SU-DHL-6 (cell line): ENCODE measurements at regions not wholly inside any gene's neighbourhood (a gene's known extent, or its start where the extent isn't known, plus 50 kb on each side); places are given as distances from the start of the nearest gene placed in this dataset.

ENCODE experiments used
- H2AFZ ChIP-seq: fragments of 200-600 bp; sonication (generic); 2 replicates; pipeline ENCODE4 v1.6.1; 2014; ENCODE audit warnings: low read depth, mild to moderate bottlenecking, moderate library complexity, mixed read lengths, antibody characterized with exemption, low read length; ENCODE audit not compliant: severe bottlenecking
- H3F3A ChIP-seq: fragments of 200-600 bp; shearing (Covaris generic); 2 replicates; pipeline ENCODE4 v1.6.0; 2016; ENCODE audit warnings: antibody characterized with exemption, mild to moderate bottlenecking; ENCODE audit not compliant: insufficient read depth
- H3K27ac ChIP-seq: fragments of 200-600 bp; sonication (generic); 2 replicates; pipeline ENCODE4 v1.5.1; 2016; ENCODE audit warnings: low read depth, mild to moderate bottlenecking, low read length, moderate library complexity, mixed read lengths
- H3K27me3 ChIP-seq: fragments of 200-600 bp; sonication (generic), shearing (Covaris generic); 2 replicates; pipeline ENCODE4 v1.6.0; 2014; ENCODE audit warnings: mild to moderate bottlenecking, low read length
- H3K36me3 ChIP-seq: fragments of 200-600 bp; sonication (generic); 2 replicates; pipeline ENCODE4 v1.6.1; 2014; ENCODE audit warnings: mild to moderate bottlenecking, low read length, mixed read lengths
- H3K4me2 ChIP-seq: fragments of 300-600, 200-600 bp; shearing (Covaris generic), sonication (generic); 2 replicates; pipeline ENCODE4 v1.6.0; 2014; ENCODE audit warnings: low read length, low read depth, mild to moderate bottlenecking; ENCODE audit not compliant: poor library complexity, severe bottlenecking
- H3K4me3 ChIP-seq: fragments of 200-600 bp; sonication (generic); 2 replicates; pipeline ENCODE4 v1.5.1; 2014; ENCODE audit warnings: antibody characterized with exemption, low read length, mild to moderate bottlenecking, mixed read lengths; ENCODE audit not compliant: insufficient read depth, poor library complexity, severe bottlenecking
- H3K79me2 ChIP-seq: fragments of 200-600 bp; sonication (generic); 2 replicates; pipeline ENCODE4 v1.6.1; 2014; ENCODE audit warnings: mild to moderate bottlenecking, low read length, moderate library complexity; ENCODE audit not compliant: insufficient read depth
- H3K9ac ChIP-seq: fragments of 200-600 bp; sonication (generic); 2 replicates; pipeline ENCODE4 v1.7.0; 2014; ENCODE audit warnings: mild to moderate bottlenecking, low read length
- H3K9me2 ChIP-seq: fragments of 200-600 bp; sonication (generic); replicated peaks from 2 replicates; pipeline ENCODE4 v1.6.1; 2014; ENCODE audit warnings: low read length; ENCODE audit not compliant: insufficient read depth
- H3K9me3 ChIP-seq: fragments of 200-600 bp; sonication (generic); 2 replicates; pipeline ENCODE4 v1.6.1; 2014; ENCODE audit warnings: low read length, mixed read lengths; ENCODE audit not compliant: insufficient read depth
- H4K20me1 ChIP-seq: fragments of 200-600 bp; sonication (generic); 2 replicates; pipeline ENCODE4 v1.6.1; 2014; ENCODE audit warnings: low read depth, mild to moderate bottlenecking, antibody characterized with exemption, low read length, moderate library complexity, mixed read lengths
- EZH2phosphoT487 ChIP-seq: fragments of 200-600 bp; sonication (generic), shearing (Covaris generic); conservative IDR thresholded peaks from 2 replicates; pipeline ENCODE4 v1.6.1; 2018; ENCODE audit warnings: mild to moderate bottlenecking, antibody characterized with exemption, low read length, moderate library complexity, mixed read lengths
- TF ChIP-seq, protein P1 (sequence below): fragments of 200-600 bp; sonication (generic); IDR thresholded peaks from one replicate; pipeline ENCODE4 v1.5.1; 2017; ENCODE audit warnings: antibody characterized with exemption, mild to moderate bottlenecking, low read length, moderate library complexity; ENCODE audit not compliant: insufficient read depth, poor library complexity, severe bottlenecking

DNA sequence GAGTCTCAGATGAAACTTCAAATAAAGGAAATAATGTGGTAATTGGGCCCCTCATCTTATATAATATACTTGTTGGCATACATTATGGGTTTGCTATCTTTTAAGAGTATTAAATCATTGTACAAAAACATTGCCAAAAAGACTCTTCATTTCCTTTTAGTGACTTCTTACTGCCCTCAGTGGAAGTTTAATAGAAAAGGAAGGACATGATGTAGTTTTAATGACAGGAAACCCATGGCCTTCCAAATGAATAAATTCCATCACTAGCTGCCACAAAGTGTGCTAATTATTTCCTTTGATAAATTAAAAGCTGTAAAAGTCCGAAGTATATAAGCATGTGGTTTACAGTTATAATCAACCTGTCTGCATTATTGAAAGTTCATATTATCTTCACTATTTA is 350.9 kb upstream of the HAND2 start:
- Histone ChIP-seq H3K27ac (no peak overlapping the region), H3K27me3 (no peaks in the 10 kb centered on the region), H3F3A (no peaks in the 10 kb centered on the region), H4K20me1 (no peaks in the 10 kb centered on the region), H3K9ac (no peak overlapping the region), H3K9me2 (no peaks in the 10 kb centered on the region; the same call in 1 of the 2 replicates), H3K79me2 (no peaks in the 10 kb centered on the region), H3K36me3 (no peaks in the 10 kb centered on the region), H3K9me3 (no peaks in the 10 kb centered on the region), H3K4me3 (no peak overlapping the region), H3K4me2 (no peak overlapping the region), H2AFZ (no peak overlapping the region)
- TF ChIP-seq, protein P1, sequence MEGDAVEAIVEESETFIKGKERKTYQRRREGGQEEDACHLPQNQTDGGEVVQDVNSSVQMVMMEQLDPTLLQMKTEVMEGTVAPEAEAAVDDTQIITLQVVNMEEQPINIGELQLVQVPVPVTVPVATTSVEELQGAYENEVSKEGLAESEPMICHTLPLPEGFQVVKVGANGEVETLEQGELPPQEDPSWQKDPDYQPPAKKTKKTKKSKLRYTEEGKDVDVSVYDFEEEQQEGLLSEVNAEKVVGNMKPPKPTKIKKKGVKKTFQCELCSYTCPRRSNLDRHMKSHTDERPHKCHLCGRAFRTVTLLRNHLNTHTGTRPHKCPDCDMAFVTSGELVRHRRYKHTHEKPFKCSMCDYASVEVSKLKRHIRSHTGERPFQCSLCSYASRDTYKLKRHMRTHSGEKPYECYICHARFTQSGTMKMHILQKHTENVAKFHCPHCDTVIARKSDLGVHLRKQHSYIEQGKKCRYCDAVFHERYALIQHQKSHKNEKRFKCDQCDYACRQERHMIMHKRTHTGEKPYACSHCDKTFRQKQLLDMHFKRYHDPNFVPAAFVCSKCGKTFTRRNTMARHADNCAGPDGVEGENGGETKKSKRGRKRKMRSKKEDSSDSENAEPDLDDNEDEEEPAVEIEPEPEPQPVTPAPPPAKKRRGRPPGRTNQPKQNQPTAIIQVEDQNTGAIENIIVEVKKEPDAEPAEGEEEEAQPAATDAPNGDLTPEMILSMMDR: no peak
- no peak for TF ChIP-seq EZH2phosphoT487

- H3K4me3 ChIP-seq: no peak overlapping the region
- H3K36me3 ChIP-seq: no peaks in the 10 kb centered on the region
- no peaks in the 10 kb centered on the region for H4K20me1 ChIP-seq
- no peak overlapping the region for H3K4me2 ChIP-seq
- H3K9ac ChIP-seq: no peak overlapping the region
- H3K9me3 ChIP-seq: no peaks in the 10 kb centered on the region
- no peaks in the 10 kb centered on the region for H3F3A ChIP-seq
- H3K27me3 ChIP-seq: no peaks in the 10 kb centered on the region
- H3K9me2 ChIP-seq: no peaks in the 10 kb centered on the region; the same call in 1 of the 2 replicates
- TF ChIP-seq, protein P1: no peak
- no peak for TF ChIP-seq EZH2phosphoT487
- no peak overlapping the region for H3K27ac ChIP-seq
- H3K79me2 ChIP-seq: no peaks in the 10 kb centered on the region
- H2AFZ ChIP-seq: no peak overlapping the region
Observed at GRCh38 chr4:173879509-173879908, 349.5 kb upstream of the HAND2 start.

DNA sequence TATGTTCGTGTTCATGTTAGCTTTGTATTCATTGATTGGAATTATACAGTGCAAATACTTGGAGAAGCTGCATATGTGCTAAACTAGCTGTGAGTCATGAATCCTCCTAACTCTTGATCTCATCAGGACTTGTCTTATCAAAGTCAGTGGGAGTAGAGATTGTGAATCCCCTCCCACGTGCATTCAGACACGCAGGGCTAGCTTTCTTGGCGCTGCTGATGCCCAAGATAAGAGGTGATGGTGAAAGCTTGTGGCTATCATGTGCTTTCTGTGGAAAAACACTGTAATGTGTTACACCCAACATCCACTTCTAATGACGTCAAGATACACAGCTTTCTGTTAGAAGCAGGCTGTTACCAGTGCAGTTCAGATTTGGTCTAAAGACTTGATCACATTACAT is 348.7 kb upstream of the HAND2 start:
- TF ChIP-seq, protein P1: no peak
- TF ChIP-seq EZH2phosphoT487: no peak

DNA sequence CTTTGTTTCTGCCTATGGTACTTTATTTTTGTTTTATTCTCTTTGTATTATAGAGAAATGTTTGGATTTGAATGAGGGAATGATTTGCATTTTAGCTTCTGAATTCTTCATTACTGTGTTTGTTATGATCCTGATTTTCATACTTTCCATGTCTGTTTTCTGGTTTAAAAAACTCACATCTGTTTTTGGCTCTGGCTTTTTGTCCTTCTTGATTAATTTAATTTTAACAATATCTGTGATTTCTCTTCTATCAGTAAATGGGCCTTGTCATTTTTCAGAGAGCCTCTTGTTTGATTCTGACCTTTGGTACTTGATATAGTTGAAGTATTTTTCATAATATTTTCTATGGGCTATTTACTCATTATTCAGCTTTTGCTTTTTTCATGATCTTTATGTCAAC is 341.6 kb upstream of the HAND2 start:
- H3K79me2 ChIP-seq: no peaks in the 10 kb centered on the region
- no peaks in the 10 kb centered on the region for H3K9me3 ChIP-seq
- H3F3A ChIP-seq: no peaks in the 10 kb centered on the region
- H3K4me2 ChIP-seq: no peak overlapping the region
- H3K36me3 ChIP-seq: no peaks in the 10 kb centered on the region
- H2AFZ ChIP-seq: no peak overlapping the region
- H3K4me3 ChIP-seq: no peak overlapping the region
- H4K20me1 ChIP-seq: no peaks in the 10 kb centered on the region
- no peak for TF ChIP-seq EZH2phosphoT487
- TF ChIP-seq, protein P1: no peak
- H3K27me3 ChIP-seq: no peaks in the 10 kb centered on the region
- no peaks in the 10 kb centered on the region for H3K9me2 ChIP-seq
- H3K9ac ChIP-seq: no peak overlapping the region
- no peak overlapping the region for H3K27ac ChIP-seq

More for the DNA sequence above, 348.7 kb upstream of the HAND2 start:
- Histone ChIP-seq H3F3A (no peaks in the 10 kb centered on the region), H3K4me3 (no peak overlapping the region), H2AFZ (no peak overlapping the region), H3K9me2 (no peaks in the 10 kb centered on the region; the same call in 1 of the 2 replicates), H3K79me2 (no peaks in the 10 kb centered on the region), H4K20me1 (no peaks in the 10 kb centered on the region), H3K9ac (no peak overlapping the region), H3K4me2 (no peak overlapping the region), H3K9me3 (no peaks in the 10 kb centered on the region), H3K27ac (no peak overlapping the region), H3K27me3 (no peaks in the 10 kb centered on the region), H3K36me3 (no peaks in the 10 kb centered on the region)
